ENCODE measurements at regions not wholly inside any gene's neighbourhood (a gene's known extent, or its start where the extent isn't known, plus 50 kb on each side); places are given as distances from the start of the nearest gene placed in this dataset.
"Not testable (repeated sequence)": the region's sequence is repeated elsewhere in the genome, so short reads cannot be mapped to it uniquely, and the experiment has no call there.

- TF ChIP-seq ZHX2 (IDR thresholded peaks at IDR 0.05; ENCODE audit: low read depth), result no peak
- no peak for TF ChIP-seq ZHX2 (CRISPR knock-in tag; IDR thresholded peaks at IDR 0.05; ENCODE audit: borderline replicate concordance)
- no peak for TF ChIP-seq FOXA1 (IDR thresholded peaks at IDR 0.05)
- TF ChIP-seq FOXA1 (CRISPR knock-in tag; IDR thresholded peaks at IDR 0.05), result peak; percentile 60
- peak; percentile 23; the same call in 1 of the 2 replicates for TF ChIP-seq ZNF292 (CRISPR knock-in tag; IDR thresholded peaks at IDR 0.05; ENCODE audit: borderline replicate concordance, low read depth)
- TF ChIP-seq SMC3 (IDR thresholded peaks at IDR 0.05; ENCODE audit: low read length), result no peak
- TF ChIP-seq CEBPG (CRISPR knock-in tag; IDR thresholded peaks at IDR 0.05), result peak; percentile 15; the same call in 1 of the 2 replicates
- 0 out of 2 replicates have a peak, but pooled peaks have one; percentile 19 for TF ChIP-seq ZNF644 (CRISPR knock-in tag; IDR thresholded peaks at IDR 0.05; ENCODE audit: low read depth)
- no peak for TF ChIP-seq SETDB1 (CRISPR knock-in tag; IDR thresholded peaks at IDR 0.05; ENCODE audit: borderline replicate concordance)
- TF ChIP-seq EP300 (IDR thresholded peaks at IDR 0.05; ENCODE audit: low read depth in 2 of 2, low read length in 2 of 2), result peak in 1 of 2 experiments; percentile 7; a peak in 1 of 4 replicates
- TF ChIP-seq EP300 (CRISPR knock-in tag; IDR thresholded peaks at IDR 0.05; ENCODE audit: borderline replicate concordance), result no peak
- no peak for TF ChIP-seq ZNF282 (IDR thresholded peaks at IDR 0.05; ENCODE audit: partially characterized antibody)
- TF ChIP-seq FOXA3 (CRISPR knock-in tag; IDR thresholded peaks at IDR 0.05), result peak; percentile 42; the same call in 1 of the 2 replicates
- TF ChIP-seq PAXIP1 (CRISPR knock-in tag; conservative IDR thresholded peaks at IDR 0.05), result 0 out of 2 replicates have a peak, but pooled peaks have one; percentile 22
- 0 out of 2 replicates have a peak, but pooled peaks have one; percentile 13 for TF ChIP-seq MED1 (CRISPR knock-in tag; IDR thresholded peaks at IDR 0.05)
- no peak for TF ChIP-seq YY1 (IDR thresholded peaks at IDR 0.05; ENCODE audit: insufficient read depth, insufficient replicate concordance, low read depth, low read length)
These were observed 92.5 kb upstream of the MAMLD1 start (continued) for GRCh38 chrX:150270622-150271021.

GRCh38 chrX:150273575-150274294, 89.4 kb upstream of the MAMLD1 start:
- 31% methylated on average over 2 of the region's 4 CpGs for WGBS (ENCODE audit: low lambda C conversion rate)
- ATAC-seq; CTCF ChIA-PET (ENCODE audit: low intra/inter-chr PET ratio, low total read pairs); H3K27me3 ChIP-seq (ENCODE audit: control insufficient read depth in 1 of 2, insufficient read depth in 2 of 2, low read length in 2 of 2); H3K4me2 ChIP-seq (ENCODE audit: low read depth, low read length); H3K9ac ChIP-seq (ENCODE audit: insufficient read depth, low read depth, low read length); H3K36me3 ChIP-seq (replicated peaks in 1 of 2; ENCODE audit: control insufficient read depth in 1 of 2, insufficient read depth in 2 of 2, low read length in 2 of 2); H3K9me3 ChIP-seq (ENCODE audit: low read length); intact Hi-C loops (cut with micrococcal nuclease; ENCODE audit: unreplicated experiment); H3K4me3 ChIP-seq (replicated peaks in 1 of 3; ENCODE audit: insufficient read depth in 1 of 3, low read depth in 2 of 3, low read length in 3 of 3); DNase-seq (ENCODE audit: low spot score); H2AFZ ChIP-seq (ENCODE audit: low read length); in situ Hi-C loops (cut with HindIII; ENCODE audit: extremely low pct_ligation_motif_present, low pct_unique_long_range_greater_than_20kb); H4K20me1 ChIP-seq (ENCODE audit: insufficient read depth, low read length); H3K27ac ChIP-seq (ENCODE audit: extremely low read length, insufficient read depth, low read length); BruUV-seq (replicated peaks); H3K79me2 ChIP-seq (ENCODE audit: insufficient read depth, low read length); POLR2A ChIA-PET: not testable (repeated sequence)
- H3K4me1 ChIP-seq (ENCODE audit: insufficient read depth, low read length), result peaks cover 33% of the 10 kb centered on the region
- peak; percentile 15 for FAIRE-seq

All from HepG2 (cell line).